H1 (cell line): ENCODE measurements at regions not wholly inside any gene's neighbourhood (a gene's known extent, or its start where the extent isn't known, plus 50 kb on each side); places are given as distances from the start of the nearest gene placed in this dataset.

Source experiments
- CBX8 ChIP-seq: fragments of 300-800, 300-1000 bp; sonication (generic); IDR thresholded peaks from 2 replicates; pipeline ENCODE4 v1.7.1; 2016; ENCODE audit warnings: low read depth, low read length, borderline replicate concordance
- CHD2 ChIP-seq: IDR thresholded peaks from 2 replicates; pipeline ENCODE4 v1.6.1; 2012; ENCODE audit warnings: low read length, improper control_type of control experiment
- E2F6 ChIP-seq: IDR thresholded peaks from 2 replicates; pipeline ENCODE4 v1.6.1; 2012; ENCODE audit warnings: inconsistent platforms
- EGR1 ChIP-seq: IDR thresholded peaks from 2 replicates; pipeline ENCODE4 v1.6.1; 2011; ENCODE audit warnings: low read depth, low read length, borderline replicate concordance
- EP300 ChIP-seq, 2 experiments: IDR thresholded peaks; 1 replicate in 1 of 2; 2 replicates in 1 of 2; pipeline ENCODE4 v1.6.1; 2011 to 2012; ENCODE audit warnings: low read depth in 2 of 2, low read length in 2 of 2, mild to moderate bottlenecking in 2 of 2, borderline replicate concordance in 1 of 2, inconsistent platforms in 1 of 2, moderate library complexity in 1 of 2
- EZH2 ChIP-seq: fragments of 200-600 bp; sonication (generic); IDR thresholded peaks from 2 replicates; pipeline ENCODE4 v1.7.1; 2012; ENCODE audit warnings: low read depth, mild to moderate bottlenecking, moderate library complexity, low read length, inconsistent platforms; ENCODE audit not compliant: severe bottlenecking
- POLR2A ChIP-seq, 2 experiments: IDR thresholded peaks; 1 replicate in 1 of 2; 2 replicates in 1 of 2; pipeline ENCODE4 v1.6.1; 2011; ENCODE audit warnings: low read depth in 2 of 2, low read length in 2 of 2, mild to moderate bottlenecking in 2 of 2; ENCODE audit errors: control extremely low read depth in 1 of 2

- no peak for TF ChIP-seq EZH2
- TF ChIP-seq E2F6: no peak
- TF ChIP-seq EP300 (IDR thresholded peaks at IDR 0.05; ENCODE audit: borderline replicate concordance in 1 of 2, low read depth in 2 of 2, low read length in 2 of 2): no peak
- no peak for TF ChIP-seq CHD2
- TF ChIP-seq EGR1: no peak
- TF ChIP-seq POLR2A (IDR thresholded peaks at IDR 0.05; ENCODE audit: control extremely low read depth in 1 of 2, low read depth in 2 of 2, low read length in 2 of 2): no peak
- no peak for TF ChIP-seq CBX8
- TF ChIP-seq, all 59 proteins: peak for 0
Observed at GRCh38 chr4:159049780-159050375, 53.0 kb upstream of the RAPGEF2 start (continued).
